HepG2 (cell line): ENCODE measurements at regions not wholly inside any gene's neighbourhood (a gene's known extent, or its start where the extent isn't known, plus 50 kb on each side); places are given as distances from the start of the nearest gene placed in this dataset.

ENCODE experiments used
- ATAC-seq: fragments of 200-7000 bp; cut with Tn5 transposase; 3 replicates; pipeline ENCODE4 v1.9.1; 2020; ENCODE audit warnings: mild to moderate bottlenecking, moderate library complexity
- BruUV-seq: library from RNA; stranded (reverse); fragments of 400-500 nt; replicated peaks from 2 replicates; lab custom pipeline; 2021; lab: Mats Ljungman, UMichigan
- CTCF ChIA-PET: fragments of 300-600 bp; formaldehyde crosslinking; extraction: SDS; loops from one replicate; lab custom pipeline; 2021; ENCODE audit warnings: low total read pairs, inconsistent platforms, low intra/inter-chr PET ratio; lab: Yijun Ruan, JAX
- POLR2A ChIA-PET: fragments of 350-600 bp; sonication (Branson Sonifier 250); formaldehyde crosslinking; loops from one replicate; lab custom pipeline; 2020; ENCODE audit warnings: antibody characterized with exemption, inconsistent platforms; lab: Yijun Ruan, JAX
- DNase-seq: peaks from one replicate; pipeline ENCODE4 v3.0.0-alpha.2; 2015; ENCODE audit warnings: low spot score
- FAIRE-seq: peaks from 3 replicates; lab custom pipeline; 2011; peaks lifted over from hg19 to GRCh38; lab: Jason Lieb, UNC
- H2AFZ ChIP-seq: one replicate; pipeline ENCODE4 v1.6.1; 2011; ENCODE audit warnings: low read length, inconsistent platforms
- H3K27ac ChIP-seq: fragments of 300-600 bp; 3 replicates; pipeline ENCODE4 v1.8.0; 2011; ENCODE audit warnings: mixed run types, mild to moderate bottlenecking, mixed read lengths, low read length, inconsistent platforms; ENCODE audit not compliant: insufficient read depth; ENCODE audit errors: extremely low read length
- H3K27me3 ChIP-seq, 2 experiments: fragments of 200-600 bp in 1 of 2; 2 replicates in 1 of 2; 3 replicates in 1 of 2; pipeline versions ENCODE4 v1.6.0 to v1.8.0; 2011; ENCODE audit warnings: low read length in 2 of 2, mild to moderate bottlenecking in 2 of 2, moderate library complexity in 2 of 2, inconsistent platforms in 1 of 2; ENCODE audit not compliant: insufficient read depth in 2 of 2, control insufficient read depth in 1 of 2
- H3K36me3 ChIP-seq, 2 experiments: fragments of 200-600 bp in 1 of 2; replicated peaks in 1 of 2; 2 replicates in 1 of 2; 3 replicates in 1 of 2; pipeline versions ENCODE4 v1.5.1 to v1.8.0; 2011; ENCODE audit warnings: low read length in 2 of 2, inconsistent platforms in 1 of 2; ENCODE audit not compliant: insufficient read depth in 2 of 2, control insufficient read depth in 1 of 2
- H3K4me1 ChIP-seq: 2 replicates; pipeline ENCODE4 v1.5.1; 2012; ENCODE audit warnings: low read length, inconsistent platforms; ENCODE audit not compliant: insufficient read depth
- H3K4me2 ChIP-seq: 2 replicates; pipeline ENCODE4 v1.6.0; 2011; ENCODE audit warnings: low read depth, low read length, inconsistent platforms
- H3K4me3 ChIP-seq, 3 experiments: fragments of 200-600 bp in 1 of 3; sonication (generic), shearing (Covaris generic) in 1 of 3; replicated peaks in 1 of 3; 2 replicates each; pipeline ENCODE4 v1.5.1; 2011 to 2016; ENCODE audit warnings: low read length in 3 of 3, inconsistent platforms in 2 of 3, low read depth in 2 of 3, mild to moderate bottlenecking in 2 of 3, control low read depth in 1 of 3, mixed read lengths in 1 of 3; ENCODE audit not compliant: insufficient read depth in 1 of 3
- H3K79me2 ChIP-seq: one replicate; pipeline ENCODE4 v1.6.1; 2011; ENCODE audit warnings: low read length, inconsistent platforms; ENCODE audit not compliant: insufficient read depth
- H3K9ac ChIP-seq: 2 replicates; pipeline ENCODE4 v1.6.0; 2011; ENCODE audit warnings: mild to moderate bottlenecking, low read depth, low read length, inconsistent platforms; ENCODE audit not compliant: insufficient read depth
- H3K9me3 ChIP-seq: 2 replicates; pipeline ENCODE4 v1.5.1; 2012; ENCODE audit warnings: mild to moderate bottlenecking, low read length
- H4K20me1 ChIP-seq: 2 replicates; pipeline ENCODE4 v1.6.0; 2011; ENCODE audit warnings: inconsistent platforms, mild to moderate bottlenecking, low read length, moderate library complexity; ENCODE audit not compliant: insufficient read depth
- CREB1 ChIP-seq, 2 experiments: fragments of 450-650 bp in 1 of 2; IDR thresholded peaks; 2 replicates each; pipeline ENCODE4 v1.6.1; 2016 to 2017; ENCODE audit warnings: control low read depth in 1 of 2, mild to moderate bottlenecking in 1 of 2, missing compliant biosample characterization in 1 of 2, missing genetic modification characterization in 1 of 2
- HOXA5 ChIP-seq: sonication (generic); formaldehyde crosslinking; IDR thresholded peaks from 2 replicates; pipeline ENCODE4 v1.4.0; 2020; ENCODE audit warnings: missing genetic modification reagents
- ISL2 ChIP-seq: sonication (generic); formaldehyde crosslinking; IDR thresholded peaks from 2 replicates; pipeline ENCODE4 v1.5.0; 2020; ENCODE audit warnings: missing genetic modification reagents
- JARID2 ChIP-seq: sonication (generic); formaldehyde crosslinking; IDR thresholded peaks from 2 replicates; pipeline ENCODE4 v1.8.1; 2023; ENCODE audit warnings: missing genetic modification reagents, inconsistent platforms; ENCODE audit not compliant: insufficient replicate concordance
- RARA ChIP-seq: IDR thresholded peaks from 2 replicates; pipeline ENCODE4 v1.6.1; 2016; ENCODE audit warnings: missing genetic modification reagents, missing compliant biosample characterization
- ZKSCAN5 ChIP-seq: sonication (generic); formaldehyde crosslinking; IDR thresholded peaks from 2 replicates; pipeline ENCODE4 v1.5.1; 2020; ENCODE audit warnings: mild to moderate bottlenecking, missing genetic modification reagents
- ZNF17 ChIP-seq: sonication (generic); formaldehyde crosslinking; IDR thresholded peaks from 2 replicates; pipeline ENCODE4 v1.5.0; 2020; ENCODE audit warnings: mild to moderate bottlenecking, missing genetic modification reagents
- ZNF552 ChIP-seq: sonication (generic); formaldehyde crosslinking; IDR thresholded peaks from 2 replicates; pipeline ENCODE4 v1.9.0; 2022; ENCODE audit warnings: missing genetic modification reagents, mild to moderate bottlenecking, borderline replicate concordance
- ZNF891 ChIP-seq: sonication (generic); formaldehyde crosslinking; IDR thresholded peaks from 2 replicates; pipeline ENCODE4 v1.5.0; 2020; ENCODE audit warnings: mild to moderate bottlenecking, missing genetic modification reagents
- ZSCAN31 ChIP-seq: sonication (generic); formaldehyde crosslinking; IDR thresholded peaks from 2 replicates; pipeline ENCODE4 v1.5.0; 2020; ENCODE audit warnings: low read depth, mild to moderate bottlenecking, missing genetic modification reagents
- WGBS: methylation state at CpG from one replicate; pipeline ENCODE4 v1.1.6; 2017; ENCODE audit warnings: low lambda C conversion rate; 5-methylcytosine and 5-hydroxymethylcytosine counted together
- in situ Hi-C: cut with HindIII; loops from 2 replicates; pipeline ENCODE4 v1.10.0; 2017; ENCODE audit warnings: low pct_unique_long_range_greater_than_20kb; ENCODE audit not compliant: extremely low pct_ligation_motif_present
- intact Hi-C: fragments of 100-400 bp; cut with micrococcal nuclease; formaldehyde crosslinking; loops from one replicate; pipeline ENCODE4 v1.10.0; 2022; ENCODE audit not compliant: unreplicated experiment
- TF ChIP-seq, protein P1 (sequence below): IDR thresholded peaks from 2 replicates; pipeline ENCODE4 v1.6.1; 2016; ENCODE audit warnings: missing compliant biosample characterization, missing genetic modification reagents, borderline replicate concordance
- TF ChIP-seq, protein P2 (sequence below): sonication (generic); formaldehyde crosslinking; IDR thresholded peaks from 2 replicates; pipeline ENCODE4 v1.5.0; 2020; ENCODE audit warnings: mild to moderate bottlenecking, missing genetic modification reagents
- TF ChIP-seq, protein P3 (sequence below): sonication (generic); formaldehyde crosslinking; IDR thresholded peaks from 2 replicates; pipeline ENCODE4 v1.8.1; 2023; ENCODE audit warnings: mild to moderate bottlenecking, missing genetic modification reagents

DNA sequence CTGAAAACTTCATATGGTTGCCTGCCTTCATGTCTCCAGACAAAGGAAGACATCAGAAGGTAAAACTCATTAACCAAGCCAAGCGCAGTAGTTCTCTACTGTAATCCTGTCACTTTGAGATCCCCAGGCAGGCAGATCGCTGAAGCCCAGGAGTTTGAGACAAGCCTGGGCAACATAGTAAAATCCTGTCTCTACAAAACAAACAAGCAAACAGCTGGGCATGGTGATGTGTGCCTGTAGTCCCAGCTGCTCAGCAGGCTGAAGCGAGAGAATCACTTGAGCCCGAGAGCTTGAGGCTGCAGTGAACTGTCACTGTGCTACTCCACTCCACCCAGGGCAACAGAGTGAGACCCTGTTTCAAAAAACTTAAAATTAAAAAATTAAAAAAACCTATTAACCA, 467.4 kb upstream of the SORCS1 start:
- no peak for ATAC-seq
- in situ Hi-C loops = no loop called here
- Histone ChIP-seq H3K4me2 (no peak overlapping the region), H4K20me1 (no peaks in the 10 kb centered on the region), H3K4me1 (no peaks in the 10 kb centered on the region), H3K9ac (no peak overlapping the region), H3K4me3 (no peak overlapping the region), H3K27me3 (no peaks in the 10 kb centered on the region), H3K9me3 (peaks cover 73% of the 10 kb centered on the region), H2AFZ (no peak overlapping the region), H3K36me3 (no peaks in the 10 kb centered on the region), H3K79me2 (no peaks in the 10 kb centered on the region), H3K27ac (no peak overlapping the region)
- TF ChIP-seq JARID2 (CRISPR knock-in tag) (no peak), HOXA5 (CRISPR knock-in tag) (no peak), ZNF17 (no peak), ISL2 (CRISPR knock-in tag) (no peak), RARA (CRISPR knock-in tag) (no peak), ZNF891 (no peak), CREB1 (IDR thresholded peaks at IDR 0.05) (no peak), CREB1 (CRISPR knock-in tag; IDR thresholded peaks at IDR 0.05) (no peak), ZKSCAN5 (no peak), ZSCAN31 (CRISPR knock-in tag) (no peak), ZNF552 (CRISPR knock-in tag) (no peak)
- TF ChIP-seq, protein P1, sequence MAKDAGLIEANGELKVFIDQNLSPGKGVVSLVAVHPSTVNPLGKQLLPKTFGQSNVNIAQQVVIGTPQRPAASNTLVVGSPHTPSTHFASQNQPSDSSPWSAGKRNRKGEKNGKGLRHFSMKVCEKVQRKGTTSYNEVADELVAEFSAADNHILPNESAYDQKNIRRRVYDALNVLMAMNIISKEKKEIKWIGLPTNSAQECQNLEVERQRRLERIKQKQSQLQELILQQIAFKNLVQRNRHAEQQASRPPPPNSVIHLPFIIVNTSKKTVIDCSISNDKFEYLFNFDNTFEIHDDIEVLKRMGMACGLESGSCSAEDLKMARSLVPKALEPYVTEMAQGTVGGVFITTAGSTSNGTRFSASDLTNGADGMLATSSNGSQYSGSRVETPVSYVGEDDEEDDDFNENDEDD = no peak
- TF ChIP-seq, protein P2, sequence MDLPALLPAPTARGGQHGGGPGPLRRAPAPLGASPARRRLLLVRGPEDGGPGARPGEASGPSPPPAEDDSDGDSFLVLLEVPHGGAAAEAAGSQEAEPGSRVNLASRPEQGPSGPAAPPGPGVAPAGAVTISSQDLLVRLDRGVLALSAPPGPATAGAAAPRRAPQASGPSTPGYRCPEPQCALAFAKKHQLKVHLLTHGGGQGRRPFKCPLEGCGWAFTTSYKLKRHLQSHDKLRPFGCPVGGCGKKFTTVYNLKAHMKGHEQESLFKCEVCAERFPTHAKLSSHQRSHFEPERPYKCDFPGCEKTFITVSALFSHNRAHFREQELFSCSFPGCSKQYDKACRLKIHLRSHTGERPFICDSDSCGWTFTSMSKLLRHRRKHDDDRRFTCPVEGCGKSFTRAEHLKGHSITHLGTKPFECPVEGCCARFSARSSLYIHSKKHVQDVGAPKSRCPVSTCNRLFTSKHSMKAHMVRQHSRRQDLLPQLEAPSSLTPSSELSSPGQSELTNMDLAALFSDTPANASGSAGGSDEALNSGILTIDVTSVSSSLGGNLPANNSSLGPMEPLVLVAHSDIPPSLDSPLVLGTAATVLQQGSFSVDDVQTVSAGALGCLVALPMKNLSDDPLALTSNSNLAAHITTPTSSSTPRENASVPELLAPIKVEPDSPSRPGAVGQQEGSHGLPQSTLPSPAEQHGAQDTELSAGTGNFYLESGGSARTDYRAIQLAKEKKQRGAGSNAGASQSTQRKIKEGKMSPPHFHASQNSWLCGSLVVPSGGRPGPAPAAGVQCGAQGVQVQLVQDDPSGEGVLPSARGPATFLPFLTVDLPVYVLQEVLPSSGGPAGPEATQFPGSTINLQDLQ (CRISPR knock-in tag) = no peak
- TF ChIP-seq, protein P3, sequence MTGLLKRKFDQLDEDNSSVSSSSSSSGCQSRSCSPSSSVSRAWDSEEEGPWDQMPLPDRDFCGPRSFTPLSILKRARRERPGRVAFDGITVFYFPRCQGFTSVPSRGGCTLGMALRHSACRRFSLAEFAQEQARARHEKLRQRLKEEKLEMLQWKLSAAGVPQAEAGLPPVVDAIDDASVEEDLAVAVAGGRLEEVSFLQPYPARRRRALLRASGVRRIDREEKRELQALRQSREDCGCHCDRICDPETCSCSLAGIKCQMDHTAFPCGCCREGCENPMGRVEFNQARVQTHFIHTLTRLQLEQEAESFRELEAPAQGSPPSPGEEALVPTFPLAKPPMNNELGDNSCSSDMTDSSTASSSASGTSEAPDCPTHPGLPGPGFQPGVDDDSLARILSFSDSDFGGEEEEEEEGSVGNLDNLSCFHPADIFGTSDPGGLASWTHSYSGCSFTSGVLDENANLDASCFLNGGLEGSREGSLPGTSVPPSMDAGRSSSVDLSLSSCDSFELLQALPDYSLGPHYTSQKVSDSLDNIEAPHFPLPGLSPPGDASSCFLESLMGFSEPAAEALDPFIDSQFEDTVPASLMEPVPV = no peak
- ChIA-PET CTCF (no interaction called here), POLR2A (no interaction called here)
- no peak for DNase-seq
- 20% methylated on average over 4 of the region's 4 CpGs for WGBS
- no peak for FAIRE-seq
- intact Hi-C loops = no loop called here
- BruUV-seq = no TSS peak
